ENCODE measurements at regions not wholly inside any gene's neighbourhood (a gene's known extent, or its start where the extent isn't known, plus 50 kb on each side); places are given as distances from the start of the nearest gene placed in this dataset.

DNA sequence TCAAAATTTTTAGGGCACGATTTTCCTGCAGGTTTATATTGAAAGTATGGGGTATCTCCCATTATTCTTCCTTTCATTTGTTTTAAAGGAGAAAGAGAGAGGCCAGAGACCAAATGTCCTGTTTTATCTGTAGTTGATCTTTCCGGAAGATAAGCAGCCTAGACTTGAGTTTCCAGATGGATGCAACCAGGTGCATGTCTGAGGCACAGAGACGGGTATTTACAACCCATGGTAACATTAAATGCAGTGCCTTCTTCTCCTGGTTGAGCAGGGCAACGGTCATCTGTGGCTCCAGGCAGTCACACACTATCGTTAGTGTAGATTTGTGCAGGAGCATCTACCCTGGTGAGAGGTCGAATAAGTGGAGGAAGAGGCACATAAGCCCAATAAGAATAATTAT lies 1507.1 kb downstream of the UQCRFS1 start:
- ATAC-seq (ENCODE audit: low read depth) (no peak), DNase-seq (ENCODE audit: low spot score) (no peak)
- H3K9me3 ChIP-seq (ENCODE audit: severe bottlenecking): peaks cover 2% of the 10 kb centered on the region
- H3K27me3 ChIP-seq (ENCODE audit: insufficient read depth, poor library complexity, severe bottlenecking): no peaks in the 10 kb centered on the region
- no peak overlapping the region for H3K4me3 ChIP-seq (ENCODE audit: severe bottlenecking)
- H3K27ac ChIP-seq (ENCODE audit: poor library complexity, severe bottlenecking): peak overlapping the region; percentile 63
- TF ChIP-seq, protein P1, sequence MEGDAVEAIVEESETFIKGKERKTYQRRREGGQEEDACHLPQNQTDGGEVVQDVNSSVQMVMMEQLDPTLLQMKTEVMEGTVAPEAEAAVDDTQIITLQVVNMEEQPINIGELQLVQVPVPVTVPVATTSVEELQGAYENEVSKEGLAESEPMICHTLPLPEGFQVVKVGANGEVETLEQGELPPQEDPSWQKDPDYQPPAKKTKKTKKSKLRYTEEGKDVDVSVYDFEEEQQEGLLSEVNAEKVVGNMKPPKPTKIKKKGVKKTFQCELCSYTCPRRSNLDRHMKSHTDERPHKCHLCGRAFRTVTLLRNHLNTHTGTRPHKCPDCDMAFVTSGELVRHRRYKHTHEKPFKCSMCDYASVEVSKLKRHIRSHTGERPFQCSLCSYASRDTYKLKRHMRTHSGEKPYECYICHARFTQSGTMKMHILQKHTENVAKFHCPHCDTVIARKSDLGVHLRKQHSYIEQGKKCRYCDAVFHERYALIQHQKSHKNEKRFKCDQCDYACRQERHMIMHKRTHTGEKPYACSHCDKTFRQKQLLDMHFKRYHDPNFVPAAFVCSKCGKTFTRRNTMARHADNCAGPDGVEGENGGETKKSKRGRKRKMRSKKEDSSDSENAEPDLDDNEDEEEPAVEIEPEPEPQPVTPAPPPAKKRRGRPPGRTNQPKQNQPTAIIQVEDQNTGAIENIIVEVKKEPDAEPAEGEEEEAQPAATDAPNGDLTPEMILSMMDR (IDR thresholded peaks at IDR 0.05; ENCODE audit: poor library complexity, severe bottlenecking): no peak
- H3K4me1 ChIP-seq (ENCODE audit: insufficient read depth, poor library complexity, severe bottlenecking): peaks cover 14% of the 10 kb centered on the region
- H3K36me3 ChIP-seq (ENCODE audit: low read depth): no peaks in the 10 kb centered on the region

DNA sequence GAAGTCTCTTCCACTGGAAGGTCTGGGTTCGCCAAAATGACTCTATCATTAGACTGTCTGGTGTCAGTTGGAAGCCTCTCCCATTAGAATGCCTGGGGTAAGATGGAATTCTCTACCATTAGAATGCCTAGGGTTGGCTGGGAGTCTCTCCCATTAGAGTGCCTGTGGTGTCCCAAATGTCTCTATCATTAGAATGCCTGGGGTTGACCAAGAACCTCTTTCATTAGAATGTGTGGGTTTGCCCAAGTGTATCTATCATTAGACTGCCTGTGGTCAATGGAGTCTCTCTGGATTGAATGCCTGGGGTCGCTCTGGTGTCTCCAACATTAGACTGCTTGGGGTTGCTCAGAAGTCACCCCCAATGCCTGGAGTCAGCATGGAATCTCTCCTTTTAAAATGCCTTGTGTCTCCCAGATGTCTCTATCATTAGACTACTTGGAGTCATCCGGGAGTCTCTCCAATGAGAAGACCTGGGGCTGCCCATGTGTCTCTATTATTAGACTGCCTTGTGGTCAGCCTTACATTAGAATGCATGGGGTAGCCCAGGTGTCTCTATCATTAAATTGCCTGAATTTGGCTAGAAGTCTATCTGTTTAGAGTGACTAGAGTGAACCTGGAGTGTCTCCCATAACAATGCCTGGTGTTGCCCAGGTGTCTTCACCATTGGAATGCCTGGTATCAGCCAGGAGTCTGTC lies 1518.4 kb downstream of the UQCRFS1 start:
- no peaks in the 10 kb centered on the region for H3K27me3 ChIP-seq (ENCODE audit: insufficient read depth, poor library complexity, severe bottlenecking)
- no peak overlapping the region for H3K27ac ChIP-seq (ENCODE audit: poor library complexity, severe bottlenecking)
- ATAC-seq (ENCODE audit: low read depth) (no peak), DNase-seq (ENCODE audit: low spot score) (no peak)
- H3K36me3 ChIP-seq (ENCODE audit: low read depth): no peaks in the 10 kb centered on the region
- TF ChIP-seq, protein P1 (IDR thresholded peaks at IDR 0.05; ENCODE audit: poor library complexity, severe bottlenecking): no peak
- no peak overlapping the region for H3K4me3 ChIP-seq (ENCODE audit: severe bottlenecking)
- H3K4me1 ChIP-seq (ENCODE audit: insufficient read depth, poor library complexity, severe bottlenecking): no peaks in the 10 kb centered on the region
- H3K9me3 ChIP-seq (ENCODE audit: severe bottlenecking): no peaks in the 10 kb centered on the region

DNA sequence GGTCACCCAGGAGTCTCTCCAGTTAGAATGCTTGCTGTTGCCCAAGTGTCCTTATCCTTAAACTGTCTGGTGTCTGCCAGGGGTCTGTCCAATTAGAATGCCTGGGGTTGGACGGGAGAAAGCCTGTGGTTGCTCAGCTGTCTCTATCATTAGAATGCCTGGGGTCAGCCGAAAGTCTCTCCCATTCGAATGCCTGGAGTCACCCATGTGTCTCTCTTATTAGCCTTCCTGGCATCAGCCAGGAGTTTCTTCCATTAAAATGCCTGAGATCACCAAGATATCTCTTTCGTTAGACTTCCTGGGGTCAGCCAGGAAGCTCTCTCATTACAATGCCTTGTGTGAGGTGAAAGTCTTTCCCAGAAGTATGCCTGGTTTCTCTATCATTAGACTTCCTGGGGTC lies 1521.0 kb downstream of the UQCRFS1 start:
- DNase-seq (ENCODE audit: low spot score) (no peak), ATAC-seq (ENCODE audit: low read depth) (no peak)
- H3K4me1 ChIP-seq (ENCODE audit: insufficient read depth, poor library complexity, severe bottlenecking): no peaks in the 10 kb centered on the region
- no peak overlapping the region for H3K4me3 ChIP-seq (ENCODE audit: severe bottlenecking)
- H3K36me3 ChIP-seq (ENCODE audit: low read depth): no peaks in the 10 kb centered on the region
- H3K27ac ChIP-seq (ENCODE audit: poor library complexity, severe bottlenecking): no peak overlapping the region
- TF ChIP-seq, protein P1 (IDR thresholded peaks at IDR 0.05; ENCODE audit: poor library complexity, severe bottlenecking): no peak
- no peaks in the 10 kb centered on the region for H3K9me3 ChIP-seq (ENCODE audit: severe bottlenecking)
- H3K27me3 ChIP-seq (ENCODE audit: insufficient read depth, poor library complexity, severe bottlenecking): no peaks in the 10 kb centered on the region

DNA sequence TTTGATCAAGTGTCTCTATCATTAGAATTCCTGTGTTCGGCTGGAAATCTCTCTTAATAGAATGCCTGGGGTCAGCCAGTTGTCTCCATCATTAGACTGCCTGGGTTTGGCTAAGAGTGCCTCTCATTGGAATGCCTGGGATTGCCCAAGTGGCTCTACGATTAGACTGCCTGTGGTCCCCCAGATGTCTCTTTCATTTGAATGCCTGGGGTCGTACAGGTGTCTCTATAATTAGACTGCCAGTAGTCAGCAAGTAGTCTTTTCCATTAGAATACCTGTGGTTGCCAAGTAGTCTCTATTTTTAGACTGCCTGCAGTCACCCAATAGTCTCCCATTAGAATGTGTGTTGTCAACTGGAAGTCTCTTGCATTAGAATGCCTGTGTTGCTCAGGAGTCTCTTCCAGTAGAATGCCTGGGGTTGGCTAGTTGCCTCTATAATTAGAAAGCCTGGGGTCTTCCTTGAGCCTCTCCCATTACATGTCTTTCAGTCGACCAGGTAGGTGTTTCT lies 1523.2 kb downstream of the UQCRFS1 start:
- no peak for ATAC-seq (ENCODE audit: low read depth)
- Histone ChIP-seq H3K36me3 (ENCODE audit: low read depth) (no peaks in the 10 kb centered on the region), H3K4me3 (ENCODE audit: severe bottlenecking) (no peak overlapping the region), H3K9me3 (ENCODE audit: severe bottlenecking) (no peaks in the 10 kb centered on the region), H3K4me1 (ENCODE audit: insufficient read depth, poor library complexity, severe bottlenecking) (no peaks in the 10 kb centered on the region), H3K27me3 (ENCODE audit: insufficient read depth, poor library complexity, severe bottlenecking) (no peaks in the 10 kb centered on the region), H3K27ac (ENCODE audit: poor library complexity, severe bottlenecking) (no peak overlapping the region)
- DNase-seq (ENCODE audit: low spot score): no peak
- TF ChIP-seq, protein P1 (IDR thresholded peaks at IDR 0.05; ENCODE audit: poor library complexity, severe bottlenecking): no peak

DNA sequence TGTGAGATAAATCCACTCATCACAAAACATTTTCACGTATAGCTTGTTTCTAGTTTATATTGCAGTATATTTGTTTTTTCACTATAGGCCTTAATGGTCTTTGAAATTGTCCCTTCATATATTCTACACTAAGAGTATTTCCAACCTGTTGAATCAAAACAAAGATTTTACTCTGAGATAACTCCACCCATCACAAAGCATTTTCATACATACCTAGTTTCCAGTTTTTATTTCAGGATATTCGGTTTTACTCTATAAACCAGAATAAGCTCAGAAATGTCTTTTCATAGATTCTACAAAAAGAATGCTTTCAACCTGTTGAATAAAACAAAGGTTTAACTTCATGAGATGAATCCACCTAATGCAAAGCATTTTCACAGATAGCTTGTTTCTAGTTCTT lies 1528.7 kb downstream of the UQCRFS1 start:
- TF ChIP-seq, protein P1 (IDR thresholded peaks at IDR 0.05; ENCODE audit: poor library complexity, severe bottlenecking): no peak
- ATAC-seq (ENCODE audit: low read depth): no peak
- no peak for DNase-seq (ENCODE audit: low spot score)
- Histone ChIP-seq H3K9me3 (ENCODE audit: severe bottlenecking) (no peaks in the 10 kb centered on the region), H3K27ac (ENCODE audit: poor library complexity, severe bottlenecking) (no peak overlapping the region), H3K4me1 (ENCODE audit: insufficient read depth, poor library complexity, severe bottlenecking) (no peaks in the 10 kb centered on the region), H3K27me3 (ENCODE audit: insufficient read depth, poor library complexity, severe bottlenecking) (no peaks in the 10 kb centered on the region), H3K4me3 (ENCODE audit: severe bottlenecking) (no peak overlapping the region), H3K36me3 (ENCODE audit: low read depth) (no peaks in the 10 kb centered on the region)
